Loucy (cell line): ENCODE measurements at regions not wholly inside any gene's neighbourhood (a gene's known extent, or its start where the extent isn't known, plus 50 kb on each side); places are given as distances from the start of the nearest gene placed in this dataset.

Experiments
- CTCF ChIP-seq: fragments of 200-600 bp; sonication (generic); conservative IDR thresholded peaks from 2 replicates; pipeline ENCODE4 v1.5.1; 2014; ENCODE audit warnings: mild to moderate bottlenecking, antibody characterized with exemption, low read length
- EZH2phosphoT487 ChIP-seq: fragments of 200-600 bp; IDR thresholded peaks from 2 replicates; pipeline ENCODE4 v1.6.1; 2018; ENCODE audit warnings: antibody characterized with exemption, mild to moderate bottlenecking, moderate library complexity, borderline replicate concordance

- TF ChIP-seq CTCF = no peak
- TF ChIP-seq EZH2phosphoT487 = no peak
Measured at GRCh38 chr1:83689921-83690868, 308.7 kb downstream of the TTLL7 start.
